GM12864 (cell line): ENCODE measurements at regions not wholly inside any gene's neighbourhood (a gene's known extent, or its start where the extent isn't known, plus 50 kb on each side); places are given as distances from the start of the nearest gene placed in this dataset.
"Not testable (repeated sequence)": the region's sequence is repeated elsewhere in the genome, so short reads cannot be mapped to it uniquely, and the experiment has no call there.

Experiments used
- DNase-seq: peaks from one replicate; pipeline ENCODE4 v3.0.0-alpha.2; 2011; ENCODE audit warnings: low read depth
- H3K4me3 ChIP-seq: 2 replicates; pipeline ENCODE4 v1.5.1; 2011; ENCODE audit warnings: mild to moderate bottlenecking, low read depth, low read length, control low read depth
- TF ChIP-seq, protein P1 (sequence below): IDR thresholded peaks from 2 replicates; pipeline ENCODE4 v1.5.1; 2011; ENCODE audit warnings: low read depth, mild to moderate bottlenecking, moderate library complexity, low read length, control low read depth, inconsistent platforms; ENCODE audit errors: missing control alignments

DNA sequence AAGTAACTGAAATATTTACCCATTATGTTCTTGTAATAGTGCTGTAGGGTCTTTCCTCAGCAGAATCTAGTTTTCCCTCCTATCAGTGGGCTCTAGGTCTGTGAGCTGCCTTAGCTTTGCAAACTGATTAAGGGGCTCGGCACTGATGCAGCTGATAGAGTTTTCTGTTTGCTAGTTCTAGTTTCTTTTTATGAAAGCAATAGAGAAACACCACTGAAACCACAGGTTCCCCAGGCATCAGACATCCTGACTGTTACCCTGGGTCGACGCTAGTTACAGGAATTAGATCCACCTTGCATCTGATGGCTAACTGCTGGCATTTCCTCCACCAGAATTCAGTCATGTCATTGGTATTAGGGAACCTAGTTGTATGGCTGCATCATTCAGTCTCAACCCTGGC is 225.0 kb upstream of the VCX start:
- no peak for DNase-seq
- TF ChIP-seq, protein P1, sequence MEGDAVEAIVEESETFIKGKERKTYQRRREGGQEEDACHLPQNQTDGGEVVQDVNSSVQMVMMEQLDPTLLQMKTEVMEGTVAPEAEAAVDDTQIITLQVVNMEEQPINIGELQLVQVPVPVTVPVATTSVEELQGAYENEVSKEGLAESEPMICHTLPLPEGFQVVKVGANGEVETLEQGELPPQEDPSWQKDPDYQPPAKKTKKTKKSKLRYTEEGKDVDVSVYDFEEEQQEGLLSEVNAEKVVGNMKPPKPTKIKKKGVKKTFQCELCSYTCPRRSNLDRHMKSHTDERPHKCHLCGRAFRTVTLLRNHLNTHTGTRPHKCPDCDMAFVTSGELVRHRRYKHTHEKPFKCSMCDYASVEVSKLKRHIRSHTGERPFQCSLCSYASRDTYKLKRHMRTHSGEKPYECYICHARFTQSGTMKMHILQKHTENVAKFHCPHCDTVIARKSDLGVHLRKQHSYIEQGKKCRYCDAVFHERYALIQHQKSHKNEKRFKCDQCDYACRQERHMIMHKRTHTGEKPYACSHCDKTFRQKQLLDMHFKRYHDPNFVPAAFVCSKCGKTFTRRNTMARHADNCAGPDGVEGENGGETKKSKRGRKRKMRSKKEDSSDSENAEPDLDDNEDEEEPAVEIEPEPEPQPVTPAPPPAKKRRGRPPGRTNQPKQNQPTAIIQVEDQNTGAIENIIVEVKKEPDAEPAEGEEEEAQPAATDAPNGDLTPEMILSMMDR: no peak
- H3K4me3 ChIP-seq: no peak overlapping the region

DNA sequence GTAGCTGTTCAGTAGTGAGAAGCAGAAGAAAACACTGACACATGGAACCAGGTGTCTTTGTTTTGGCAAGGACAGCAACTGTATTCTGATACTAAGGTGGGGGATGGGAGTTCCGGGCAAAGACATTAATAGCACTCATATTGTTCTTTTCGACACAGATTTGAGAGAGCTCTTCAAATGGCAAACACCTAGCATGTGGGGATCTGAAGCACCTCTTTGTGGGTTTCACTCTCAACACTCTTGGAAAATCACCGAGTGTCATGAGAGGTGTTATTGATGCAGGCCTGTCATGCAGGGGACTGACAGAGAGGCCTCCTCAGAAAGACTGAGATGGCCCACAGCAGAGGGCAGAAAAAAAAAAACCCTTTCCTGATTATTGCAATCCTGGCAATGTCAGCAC is 228.4 kb upstream of the VCX start:
- no peak overlapping the region for H3K4me3 ChIP-seq
- TF ChIP-seq, protein P1: no peak
- no peak for DNase-seq

- H3K4me3 ChIP-seq, DNase-seq: not testable (repeated sequence)
These were observed 234.3 kb upstream of the VCX start for GRCh38 chrX:7608625-7609024.

DNA sequence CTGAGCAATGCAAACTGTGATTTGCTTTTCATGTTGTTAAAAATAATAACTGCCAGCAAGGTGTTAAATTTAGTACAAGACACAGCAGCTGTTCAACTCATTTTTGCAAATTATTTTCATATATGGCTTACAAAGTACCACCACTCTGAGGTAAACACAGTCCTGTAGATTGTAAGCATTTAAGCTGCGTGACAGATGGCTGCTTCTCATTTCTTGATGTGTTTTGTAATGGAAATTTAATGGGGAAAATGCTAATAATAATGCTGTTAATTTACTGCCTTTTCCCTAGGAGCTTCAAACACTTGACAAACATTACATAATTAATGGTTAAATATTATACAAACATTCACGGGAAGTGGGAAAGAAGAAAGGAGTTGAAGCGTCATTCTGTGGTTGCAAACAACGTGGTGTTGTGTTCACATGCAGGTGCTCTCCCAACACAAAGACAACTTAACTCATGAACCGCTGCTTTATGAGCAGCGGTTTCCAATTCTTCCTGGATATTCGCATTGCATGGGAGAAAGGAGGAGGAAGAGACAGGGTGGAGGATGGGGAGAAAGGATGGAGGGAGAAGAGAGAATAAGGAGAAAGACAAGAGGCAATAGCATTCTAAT is 236.8 kb upstream of the VCX start:
- TF ChIP-seq, protein P1: no peak
- DNase-seq: no peak
- H3K4me3 ChIP-seq: no peak overlapping the region

GRCh38 chrX:7603387-7603786 is 239.6 kb upstream of the VCX start:
- H3K4me3 ChIP-seq: no peak overlapping the region
- no peak for DNase-seq

GRCh38 chrX:7596822-7597221 is 246.1 kb upstream of the VCX start:
- no peak for DNase-seq
- TF ChIP-seq, protein P1: no peak
- no peak overlapping the region for H3K4me3 ChIP-seq

More at GRCh38 chrX:7603387-7603786, 239.6 kb upstream of the VCX start:
- TF ChIP-seq, protein P1: no peak

DNA sequence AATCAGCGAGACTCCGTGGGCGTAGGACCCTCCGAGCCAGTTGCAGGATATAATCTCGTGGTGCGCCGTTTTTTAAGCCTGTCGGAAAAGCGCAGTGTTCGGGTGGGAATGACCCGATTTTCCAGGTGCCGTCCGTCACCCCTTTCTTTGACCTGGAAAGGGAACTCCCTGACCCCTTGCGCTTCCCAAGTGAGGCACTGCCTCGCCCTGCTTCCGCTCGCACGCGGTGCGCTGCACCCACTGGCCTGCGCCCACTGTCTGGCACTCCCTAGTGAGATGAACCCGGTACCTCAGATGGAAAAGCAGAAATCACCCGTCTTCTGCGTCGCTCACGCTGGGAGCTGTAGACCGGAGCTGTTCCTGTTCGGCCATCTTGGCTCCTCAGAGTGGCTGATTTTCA is 249.6 kb upstream of the VCX start:
- not testable (repeated sequence) for H3K4me3 ChIP-seq, DNase-seq

- TF ChIP-seq, protein P1: peak; percentile 45
- H3K4me3 ChIP-seq: no peak overlapping the region
- no peak for DNase-seq
These were observed 256.8 kb upstream of the VCX start for GRCh38 chrX:7586126-7586525.
